Large intestine (tissue), 3 donors: ENCODE measurements at regions not wholly inside any gene's neighbourhood (a gene's known extent, or its start where the extent isn't known, plus 50 kb on each side); places are given as distances from the start of the nearest gene placed in this dataset.
A peak's percentile ranks its signal among the peaks of the same experiment; 100 is the strongest.

Experiments used
- DNase-seq, 2 donors: peaks; one replicate each; pipeline versions ENCODE4 v3.0.0 to v3.0.0-alpha.2; 2013
- H3K27ac ChIP-seq: one replicate; pipeline ENCODE4 v1.5.1; 2013; ENCODE audit warnings: low read length
- H3K27me3 ChIP-seq: 2 replicates; pipeline ENCODE4 v1.6.1; 2013; ENCODE audit warnings: low read length; ENCODE audit not compliant: control insufficient read depth, insufficient read depth
- H3K36me3 ChIP-seq: 2 replicates; pipeline ENCODE4 v1.6.1; 2013; ENCODE audit warnings: low read length; ENCODE audit not compliant: control insufficient read depth, insufficient read depth
- H3K4me1 ChIP-seq: one replicate; pipeline ENCODE4 v1.6.1; 2013; ENCODE audit warnings: low read length; ENCODE audit not compliant: control insufficient read depth, insufficient read depth
- H3K4me3 ChIP-seq: one replicate; pipeline ENCODE4 v1.5.1; 2013; ENCODE audit warnings: low read length
- H3K9me3 ChIP-seq: one replicate; pipeline ENCODE4 v1.6.1; 2013; ENCODE audit warnings: mild to moderate bottlenecking, low read depth, low read length, moderate library complexity; ENCODE audit not compliant: control insufficient read depth
- WGBS: methylation state at CpG from one replicate; pipeline ENCODE4 v1.1.5; 2013; ENCODE audit warnings: low lambda C conversion rate; ENCODE audit not compliant: insufficient coverage; 5-methylcytosine and 5-hydroxymethylcytosine counted together

- H3K36me3 ChIP-seq = no peaks in the 10 kb centered on the region
- WGBS = no CpG with 5 or more reads among the region's 2 CpGs
- H3K27ac ChIP-seq = no peak overlapping the region
- H3K4me1 ChIP-seq = no peaks in the 10 kb centered on the region
- H3K4me3 ChIP-seq = no peak overlapping the region
- no peak for DNase-seq
- H3K27me3 ChIP-seq = no peaks in the 10 kb centered on the region
- no peaks in the 10 kb centered on the region for H3K9me3 ChIP-seq
Observed at GRCh38 chr1:185427264-185427663, 110.2 kb upstream of the IVNS1ABP start.

- no peaks in the 10 kb centered on the region for H3K27me3 ChIP-seq
- no peak overlapping the region for H3K4me3 ChIP-seq
- no peaks in the 10 kb centered on the region for H3K4me1 ChIP-seq
- H3K9me3 ChIP-seq = no peaks in the 10 kb centered on the region
- no peak overlapping the region for H3K27ac ChIP-seq
- WGBS = 82% methylated on average over 2 of the region's 5 CpGs
- H3K36me3 ChIP-seq = no peaks in the 10 kb centered on the region
- DNase-seq = no peak
Observed at GRCh38 chr1:185426848-185427247, 109.8 kb upstream of the IVNS1ABP start.

DNA sequence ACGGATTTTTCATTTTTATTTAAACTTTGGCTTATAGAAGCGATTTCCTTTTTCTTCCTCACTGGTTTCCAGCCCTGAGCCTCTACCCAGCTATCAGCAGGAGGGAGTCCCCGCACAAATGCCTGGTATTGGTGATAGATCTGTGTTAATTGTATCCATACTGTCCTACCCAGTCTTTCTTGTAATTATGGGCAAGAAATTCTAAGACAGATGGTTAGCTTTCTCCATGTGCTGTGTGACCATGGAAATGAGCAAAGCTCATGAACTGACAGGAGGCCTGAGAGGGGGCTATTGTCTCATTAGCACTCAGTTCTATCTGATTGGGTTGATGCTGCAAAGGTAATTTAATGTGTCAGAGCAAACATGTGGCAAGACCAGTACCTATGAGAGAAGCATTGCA lies 108.1 kb upstream of the IVNS1ABP start:
- Histone ChIP-seq H3K4me3 (no peak overlapping the region), H3K27me3 (no peaks in the 10 kb centered on the region), H3K27ac (no peak overlapping the region), H3K4me1 (no peaks in the 10 kb centered on the region), H3K9me3 (no peaks in the 10 kb centered on the region), H3K36me3 (no peaks in the 10 kb centered on the region)
- peak in 1 of 2 donors; percentile 41 for DNase-seq
- 60% methylated on average over 1 of the region's 3 CpGs for whole genome bisulfite sequencing

DNA sequence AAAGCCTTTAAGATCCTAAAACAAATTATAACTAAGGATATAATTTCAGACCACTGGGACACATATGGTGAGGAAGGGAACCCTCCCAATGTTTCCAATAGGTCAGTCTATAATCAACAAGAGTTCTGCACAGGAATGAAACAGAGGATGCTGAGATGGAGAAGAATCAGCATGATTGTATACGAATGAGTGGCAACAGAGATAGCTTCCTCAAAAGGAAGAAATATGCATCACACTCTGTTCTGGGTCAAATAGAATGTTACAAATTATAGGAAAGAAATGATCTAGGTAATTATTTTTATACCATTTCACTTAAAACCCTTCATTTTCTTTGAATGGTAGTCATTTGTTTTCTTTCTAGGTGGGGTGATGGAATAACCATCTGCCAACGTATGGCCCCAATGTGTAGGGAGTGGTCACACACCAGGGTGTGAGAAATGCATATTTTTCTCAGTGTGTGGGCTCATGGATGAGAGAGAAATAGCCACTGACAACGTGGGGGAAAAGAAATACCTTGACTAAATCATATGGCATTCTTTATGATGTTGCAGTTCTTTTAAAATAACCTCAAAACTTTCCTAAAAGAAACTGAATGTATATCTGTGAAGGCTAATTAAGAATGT lies 104.6 kb upstream of the IVNS1ABP start:
- Histone ChIP-seq H3K9me3 (no peaks in the 10 kb centered on the region), H3K4me3 (no peak overlapping the region), H3K4me1 (no peaks in the 10 kb centered on the region), H3K27me3 (no peaks in the 10 kb centered on the region), H3K36me3 (no peaks in the 10 kb centered on the region), H3K27ac (no peak overlapping the region)
- WGBS = 100% methylated on average over 1 of the region's 3 CpGs
- no peak for DNase-seq

GRCh38 chr1:185420588-185421081 lies 103.6 kb upstream of the IVNS1ABP start:
- Histone ChIP-seq H3K9me3 (no peaks in the 10 kb centered on the region), H3K27me3 (no peaks in the 10 kb centered on the region), H3K4me1 (no peaks in the 10 kb centered on the region), H3K4me3 (no peak overlapping the region), H3K36me3 (no peaks in the 10 kb centered on the region), H3K27ac (no peak overlapping the region)
- no peak for DNase-seq

DNA sequence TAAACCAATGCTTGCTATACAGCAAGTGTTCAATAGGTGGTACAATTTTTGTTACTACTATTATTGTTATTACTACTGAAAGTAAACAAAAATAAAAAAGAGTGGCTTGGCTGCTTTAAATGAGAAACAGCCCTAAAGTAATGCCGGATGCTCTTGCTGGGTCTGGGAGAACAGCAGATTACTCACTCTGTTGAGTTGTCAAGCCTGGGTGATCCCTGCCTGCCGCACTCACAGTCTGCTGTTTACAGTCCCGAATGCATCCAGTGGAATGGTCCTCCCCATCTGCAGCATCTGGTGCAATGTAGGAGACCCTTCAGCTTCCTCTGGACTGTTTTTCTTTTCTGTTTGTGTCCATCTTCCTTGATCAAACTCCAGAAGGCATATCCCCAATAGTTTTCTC lies 102.7 kb upstream of the IVNS1ABP start:
- Histone ChIP-seq H3K9me3 (no peaks in the 10 kb centered on the region), H3K36me3 (no peaks in the 10 kb centered on the region), H3K27ac (no peak overlapping the region), H3K4me1 (no peaks in the 10 kb centered on the region), H3K27me3 (no peaks in the 10 kb centered on the region), H3K4me3 (no peak overlapping the region)
- WGBS = 100% methylated on average over 1 of the region's 3 CpGs
- no peak for DNase-seq

DNA sequence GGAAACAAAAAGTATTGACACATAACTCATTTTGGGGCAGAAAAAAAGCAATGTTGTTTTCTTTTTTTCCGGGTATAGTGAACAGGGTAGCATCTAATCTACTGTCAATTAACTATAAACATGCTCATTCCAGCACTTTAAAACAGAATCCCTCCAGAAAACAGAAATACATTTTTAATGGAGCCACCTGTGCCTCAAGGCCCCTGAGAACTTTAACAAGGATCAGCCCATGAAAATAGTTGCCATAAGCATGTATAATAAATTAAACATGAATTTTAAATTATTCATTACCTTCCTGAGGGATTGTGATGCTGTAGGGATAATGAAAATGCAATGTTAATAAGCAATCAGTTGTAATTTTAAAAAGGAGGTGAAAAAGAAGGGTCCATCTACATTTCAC lies 101.4 kb upstream of the IVNS1ABP start:
- Histone ChIP-seq H3K27me3 (no peaks in the 10 kb centered on the region), H3K27ac (no peak overlapping the region), H3K9me3 (no peaks in the 10 kb centered on the region), H3K4me3 (no peak overlapping the region), H3K36me3 (no peaks in the 10 kb centered on the region), H3K4me1 (no peaks in the 10 kb centered on the region)
- no peak for DNase-seq
- WGBS = 57% methylated on average over 1 of the region's 1 CpG

- Histone ChIP-seq H3K36me3 (no peaks in the 10 kb centered on the region), H3K27ac (no peak overlapping the region), H3K9me3 (no peaks in the 10 kb centered on the region), H3K4me1 (no peaks in the 10 kb centered on the region), H3K27me3 (no peaks in the 10 kb centered on the region), H3K4me3 (no peak overlapping the region)
- DNase-seq = peak in 1 of 2 donors; percentile 19
- no CpG with 5 or more reads among the region's 7 CpGs for WGBS
Observed at GRCh38 chr1:185412385-185413087, 95.5 kb upstream of the IVNS1ABP start.

DNA sequence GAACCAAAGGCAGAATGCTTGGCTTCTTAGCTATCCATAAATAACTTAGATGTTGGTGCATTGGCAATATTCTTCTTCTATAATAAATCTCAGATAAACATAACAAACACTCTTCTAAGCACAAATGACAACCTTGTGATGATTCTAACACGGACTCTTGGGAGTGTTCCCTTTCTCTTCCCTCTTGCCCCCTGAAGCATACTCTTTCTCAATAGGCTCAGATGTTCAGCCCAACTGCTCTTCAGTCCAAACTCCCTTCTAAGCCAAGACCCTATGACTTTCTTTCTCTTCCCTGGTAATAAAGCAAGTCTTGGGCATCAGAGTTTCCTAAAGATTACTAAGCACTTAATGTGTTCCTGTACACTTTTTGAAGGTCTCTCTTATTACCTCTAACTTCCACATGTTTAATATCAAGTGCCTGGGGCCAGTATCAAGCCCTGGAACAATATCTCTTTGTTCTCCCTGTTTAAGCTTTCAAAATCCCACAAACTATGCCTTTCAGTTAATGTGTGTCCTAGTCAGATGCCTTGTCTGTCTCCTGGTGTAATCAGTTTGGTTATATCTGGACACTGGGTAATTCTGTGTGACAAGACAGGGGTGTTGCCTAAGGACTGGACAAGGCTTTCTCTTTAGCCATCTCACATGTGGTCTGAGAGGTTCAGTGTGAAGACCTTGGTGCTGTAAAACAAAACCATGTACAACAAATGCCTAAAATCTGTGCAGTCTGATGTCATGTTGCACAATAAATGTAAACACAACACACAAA lies 92.9 kb upstream of the IVNS1ABP start:
- no peaks in the 10 kb centered on the region for H3K36me3 ChIP-seq
- WGBS = no CpG with 5 or more reads among the region's 1 CpG
- H3K4me3 ChIP-seq = no peak overlapping the region
- H3K9me3 ChIP-seq = peaks cover 2% of the 10 kb centered on the region
- H3K27ac ChIP-seq = no peak overlapping the region
- DNase-seq = peak; percentile 19 to 33
- H3K4me1 ChIP-seq = no peaks in the 10 kb centered on the region
- H3K27me3 ChIP-seq = no peaks in the 10 kb centered on the region

- no peaks in the 10 kb centered on the region for H3K36me3 ChIP-seq
- H3K4me1 ChIP-seq = no peaks in the 10 kb centered on the region
- WGBS = 83% methylated on average over 2 of the region's 4 CpGs
Observed at GRCh38 chr1:185409345-185409744, 92.3 kb upstream of the IVNS1ABP start.

More at GRCh38 chr1:185409345-185409744, 92.3 kb upstream of the IVNS1ABP start:
- no peak for DNase-seq
- Histone ChIP-seq H3K4me3 (no peak overlapping the region), H3K27ac (no peak overlapping the region), H3K9me3 (peaks cover 2% of the 10 kb centered on the region), H3K27me3 (no peaks in the 10 kb centered on the region)
